ENCODE measurements at regions not wholly inside any gene's neighbourhood (a gene's known extent, or its start where the extent isn't known, plus 50 kb on each side); places are given as distances from the start of the nearest gene placed in this dataset.

- no peak for TF ChIP-seq BRCA1 (IDR thresholded peaks at IDR 0.05; ENCODE audit: low read depth, low read length)
- TF ChIP-seq SUZ12 (IDR thresholded peaks at IDR 0.05; ENCODE audit: low read length), result no peak
- TF ChIP-seq SRF (IDR thresholded peaks at IDR 0.05; ENCODE audit: low read depth, low read length), result no peak
These were observed 1257.8 kb downstream of the RPA4 start (continued) for GRCh38 chrX:98141466-98141865.
